Coronary artery (tissue), 2 donors: ENCODE measurements at regions not wholly inside any gene's neighbourhood (a gene's known extent, or its start where the extent isn't known, plus 50 kb on each side); places are given as distances from the start of the nearest gene placed in this dataset.

Experiments
- DNase-seq: peaks from one replicate; pipeline ENCODE4 v3.0.0-alpha.2; 2017; ENCODE audit warnings: low spot score
- H3K27ac ChIP-seq, 2 donors: fragments of 200-600 bp; sonication (generic); one replicate each; pipeline ENCODE4 v1.5.1; 2016 to 2019
- H3K4me3 ChIP-seq: fragments of 200-600 bp; sonication (generic); 2 replicates; pipeline ENCODE4 v1.5.1; 2016; ENCODE audit warnings: mild to moderate bottlenecking, moderate library complexity
- CTCF ChIP-seq: fragments of 200-600 bp; sonication (generic); IDR thresholded peaks from one replicate; pipeline ENCODE4 v1.5.1; 2019; ENCODE audit warnings: antibody characterized with exemption

GRCh38 chr6:85172705-85173104 is 277.2 kb upstream of the NT5E start:
- no peak for DNase-seq
- TF ChIP-seq CTCF, result no peak

DNA sequence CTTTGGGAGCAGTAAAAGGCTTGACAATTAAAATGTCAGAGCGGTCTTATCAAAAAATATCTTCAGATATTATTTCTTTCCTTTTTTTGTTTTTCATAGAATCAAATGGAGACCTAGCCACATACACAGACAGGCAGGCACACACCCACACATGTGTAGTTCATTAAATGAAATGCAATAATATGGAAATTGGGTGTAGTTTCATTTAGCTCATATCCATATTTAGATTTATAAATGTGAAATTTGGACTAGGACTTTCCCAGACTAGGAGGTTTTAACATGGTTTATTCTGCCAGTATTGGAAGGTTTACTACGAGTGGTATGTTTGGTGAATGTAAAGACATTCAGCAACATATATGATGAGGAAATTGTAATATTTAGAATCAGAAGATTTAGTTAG is 277.7 kb upstream of the NT5E start:
- Histone ChIP-seq H3K4me3 (no peak overlapping the region), H3K27ac (no peak overlapping the region)
- no peak for TF ChIP-seq CTCF
- DNase-seq, result no peak

More at GRCh38 chr6:85172705-85173104, 277.2 kb upstream of the NT5E start:
- H3K4me3 ChIP-seq, result no peak overlapping the region
- H3K27ac ChIP-seq, result no peak overlapping the region

DNA sequence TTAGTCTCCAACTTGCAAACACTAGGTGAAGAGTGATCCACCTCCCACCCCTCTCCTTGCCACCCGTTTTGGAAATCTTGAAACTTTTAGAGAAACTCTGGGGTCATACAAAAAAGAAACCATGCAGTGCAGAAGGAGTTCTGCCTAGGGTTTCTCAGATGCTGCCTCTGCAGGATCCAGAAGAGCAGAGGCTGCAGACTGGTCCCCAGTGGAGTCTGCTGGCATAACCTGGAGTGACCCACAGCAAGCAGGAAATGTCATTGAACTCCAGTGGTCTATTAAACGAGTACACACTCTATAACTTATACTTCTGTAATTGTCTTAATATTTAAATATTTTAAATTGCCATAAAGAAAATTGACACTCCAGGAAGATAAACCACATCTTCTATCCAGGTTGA is 280.7 kb upstream of the NT5E start:
- no peak overlapping the region for H3K4me3 ChIP-seq
- TF ChIP-seq CTCF, result no peak
- no peak overlapping the region for H3K27ac ChIP-seq
- DNase-seq, result no peak

DNA sequence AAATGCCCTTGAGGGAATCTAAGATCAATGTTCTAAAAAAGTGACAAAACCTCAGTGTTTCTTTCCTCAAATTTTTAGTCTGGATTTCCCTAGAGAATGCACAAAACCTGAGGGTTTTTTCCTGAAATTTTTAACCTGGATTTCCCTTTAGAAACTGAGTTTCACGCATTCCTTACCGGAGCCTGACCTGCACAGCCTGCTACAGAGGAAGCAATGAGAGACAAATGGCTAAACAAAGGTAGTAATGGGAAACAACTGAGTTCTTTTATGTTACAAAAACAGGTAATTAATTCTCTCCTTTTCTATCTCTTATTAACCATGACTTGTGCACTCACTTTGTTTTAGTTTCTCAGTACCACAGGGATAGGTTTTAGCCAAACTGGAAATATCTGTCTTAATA is 281.7 kb upstream of the NT5E start:
- no peak overlapping the region for H3K4me3 ChIP-seq
- TF ChIP-seq CTCF, result no peak
- DNase-seq, result no peak
- H3K27ac ChIP-seq, result no peak overlapping the region

DNA sequence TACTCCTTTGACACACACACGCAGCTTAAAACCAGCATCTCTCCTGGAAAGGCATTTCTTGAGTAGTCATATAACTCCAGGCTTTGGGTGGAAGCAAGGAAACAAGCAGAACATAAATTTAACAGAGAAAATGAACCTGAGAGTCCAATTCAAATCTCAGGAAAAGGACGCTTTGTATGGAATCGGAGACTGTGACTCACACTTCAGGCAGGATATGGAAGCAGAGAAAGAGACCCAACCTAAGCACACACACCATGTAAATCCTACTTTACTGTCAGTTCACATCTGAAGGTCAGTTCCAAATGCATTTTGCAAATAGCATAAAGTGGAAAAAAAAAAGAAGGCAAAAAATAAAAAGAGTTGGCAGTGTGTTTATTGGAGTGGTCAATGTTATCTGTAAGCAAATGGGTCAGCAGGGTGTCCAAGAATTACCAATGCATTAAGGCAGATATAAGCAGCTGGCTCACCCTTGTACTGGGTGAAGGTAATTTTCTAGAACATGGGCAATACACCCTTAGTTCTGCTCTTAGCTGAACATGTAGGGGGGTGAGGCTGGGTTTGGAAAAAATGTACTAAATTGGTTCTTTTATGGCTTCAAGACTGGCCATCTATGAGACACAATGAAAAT is 283.7 kb upstream of the NT5E start:
- DNase-seq, result no peak
- Histone ChIP-seq H3K4me3 (no peak overlapping the region), H3K27ac (no peak overlapping the region)
- TF ChIP-seq CTCF, result no peak

GRCh38 chr6:85163156-85164080 is 286.5 kb upstream of the NT5E start:
- Histone ChIP-seq H3K27ac (no peak overlapping the region), H3K4me3 (no peak overlapping the region)
- DNase-seq, result no peak
- TF ChIP-seq CTCF, result no peak

- Histone ChIP-seq H3K27ac (no peak overlapping the region), H3K4me3 (no peak overlapping the region)
- no peak for TF ChIP-seq CTCF
- no peak for DNase-seq
These were observed 292.6 kb upstream of the NT5E start for GRCh38 chr6:85157311-85157710.
